SK-N-MC (cell line): ENCODE measurements at regions not wholly inside any gene's neighbourhood (a gene's known extent, or its start where the extent isn't known, plus 50 kb on each side); places are given as distances from the start of the nearest gene placed in this dataset.
A peak's percentile ranks its signal among the peaks of the same experiment; 100 is the strongest.
"Not testable (repeated sequence)": the region's sequence is repeated elsewhere in the genome, so short reads cannot be mapped to it uniquely, and the experiment has no call there.

Experiments
- DNase-seq: peaks from one replicate; pipeline ENCODE4 v3.0.0-alpha.2; 2011; ENCODE audit warnings: low read depth, low spot score
- H3K27ac ChIP-seq: fragments of 200-600 bp; sonication (generic); 2 replicates; pipeline ENCODE4 v1.5.1; 2016; ENCODE audit warnings: mixed run types
- H3K36me3 ChIP-seq: fragments of 200-600 bp; sonication (generic); 2 replicates; pipeline ENCODE4 v1.6.1; 2017; ENCODE audit warnings: antibody characterized with exemption, low read length, mixed read lengths; ENCODE audit not compliant: insufficient read depth
- H3K4me3 ChIP-seq: fragments of 200-600 bp; sonication (generic); 2 replicates; pipeline ENCODE4 v1.5.1; 2016
- H3K9ac ChIP-seq: fragments of 200-600 bp; sonication (generic); 2 replicates; pipeline ENCODE4 v1.8.0; 2017; ENCODE audit warnings: mixed run types, mixed read lengths; ENCODE audit not compliant: insufficient read length
- H3K9me3 ChIP-seq: fragments of 200-600 bp; sonication (generic); 2 replicates; pipeline ENCODE4 v1.6.1; 2017; ENCODE audit warnings: low read depth, mild to moderate bottlenecking, antibody characterized with exemption, low read length, moderate library complexity, mixed read lengths
- EZH2 ChIP-seq: fragments of 200-600 bp; sonication (generic); IDR thresholded peaks from one replicate; pipeline ENCODE4 v1.6.1; 2017; ENCODE audit warnings: antibody characterized with exemption
- FOXP2 ChIP-seq: optimal IDR thresholded peaks from 2 replicates; pipeline ENCODE3; 2011; ENCODE audit warnings: mild to moderate bottlenecking, moderate library complexity; ENCODE audit not compliant: insufficient read depth; ENCODE audit errors: extremely low read length, control extremely low read depth
- POLR2AphosphoS5 ChIP-seq: IDR thresholded peaks from 2 replicates; pipeline ENCODE4 v1.6.1; 2012; ENCODE audit warnings: mild to moderate bottlenecking, low read depth, low read length, borderline replicate concordance

- TF ChIP-seq POLR2AphosphoS5 (no peak), FOXP2 (no peak), EZH2 (no peak)
Measured at GRCh38 chr5:92952243-92952642, 628.8 kb downstream of the NR2F1-AS1 start.

GRCh38 chr5:92951746-92952145 lies 629.3 kb downstream of the NR2F1-AS1 start:
- Histone ChIP-seq H3K9me3 (peaks cover 10% of the 10 kb centered on the region; the same call in 1 of the 2 replicates), H3K4me3 (no peak overlapping the region), H3K36me3 (no peaks in the 10 kb centered on the region), H3K9ac (no peak overlapping the region), H3K27ac (no peak overlapping the region)
- no peak for DNase-seq
- no peak for TF ChIP-seq POLR2AphosphoS5
- TF ChIP-seq FOXP2, result no peak
- no peak for TF ChIP-seq EZH2

More at GRCh38 chr5:92952243-92952642, 628.8 kb downstream of the NR2F1-AS1 start:
- DNase-seq, result no peak
- H3K27ac ChIP-seq, result no peak overlapping the region
- peaks cover 10% of the 10 kb centered on the region; the same call in 1 of the 2 replicates for H3K9me3 ChIP-seq
- H3K9ac ChIP-seq, result no peak overlapping the region
- no peak overlapping the region for H3K4me3 ChIP-seq
- no peaks in the 10 kb centered on the region for H3K36me3 ChIP-seq

- no peak overlapping the region for H3K9ac ChIP-seq
Measured at GRCh38 chr5:92946546-92946945, 634.5 kb downstream of the NR2F1-AS1 start.

GRCh38 chr5:92945605-92946097 lies 635.4 kb downstream of the NR2F1-AS1 start:
- H3K27ac ChIP-seq, result no peak overlapping the region
- peak overlapping the region; percentile 14 for H3K9ac ChIP-seq
- no peak overlapping the region for H3K4me3 ChIP-seq
- no peak for TF ChIP-seq POLR2AphosphoS5
- TF ChIP-seq EZH2, result no peak
- TF ChIP-seq FOXP2, result no peak
- H3K36me3 ChIP-seq, result no peaks in the 10 kb centered on the region
- no peak for DNase-seq
- H3K9me3 ChIP-seq, result peaks cover 7% of the 10 kb centered on the region; the same call in 1 of the 2 replicates

More at GRCh38 chr5:92946546-92946945, 634.5 kb downstream of the NR2F1-AS1 start:
- DNase-seq, result no peak
- Histone ChIP-seq H3K27ac (no peak overlapping the region), H3K9me3 (peaks cover 10% of the 10 kb centered on the region; the same call in 1 of the 2 replicates), H3K4me3 (no peak overlapping the region), H3K36me3 (no peaks in the 10 kb centered on the region)
- TF ChIP-seq EZH2 (no peak), POLR2AphosphoS5 (no peak), FOXP2 (no peak)

- 0 out of 2 replicates have a peak overlapping the region, but pooled peaks have one; percentile 17 for H3K27ac ChIP-seq
- H3K9me3 ChIP-seq, result peaks cover 7% of the 10 kb centered on the region; the same call in 1 of the 2 replicates
- peak overlapping the region; percentile 24 for H3K4me3 ChIP-seq
- TF ChIP-seq POLR2AphosphoS5, result no peak
- no peak for TF ChIP-seq EZH2
- TF ChIP-seq FOXP2, result no peak
- H3K36me3 ChIP-seq, result no peaks in the 10 kb centered on the region
- no peak for DNase-seq
- H3K9ac ChIP-seq, result peak overlapping the region; percentile 14
Measured at GRCh38 chr5:92944903-92945604, 636.0 kb downstream of the NR2F1-AS1 start.

- Histone ChIP-seq H3K27ac (no peak overlapping the region), H3K9ac (no peak overlapping the region), H3K9me3 (peaks cover 7% of the 10 kb centered on the region; the same call in 1 of the 2 replicates), H3K36me3 (no peaks in the 10 kb centered on the region), H3K4me3 (no peak overlapping the region)
- DNase-seq, result no peak
- TF ChIP-seq EZH2 (no peak), POLR2AphosphoS5 (no peak), FOXP2 (no peak)
Measured at GRCh38 chr5:92944337-92944736, 636.7 kb downstream of the NR2F1-AS1 start.

GRCh38 chr5:92942762-92943161 lies 638.3 kb downstream of the NR2F1-AS1 start:
- no peaks in the 10 kb centered on the region for H3K9me3 ChIP-seq
- no peak overlapping the region for H3K27ac ChIP-seq
- H3K36me3 ChIP-seq, result no peaks in the 10 kb centered on the region
- no peak overlapping the region for H3K9ac ChIP-seq
- H3K4me3 ChIP-seq, result no peak overlapping the region
- TF ChIP-seq POLR2AphosphoS5, result no peak
- TF ChIP-seq FOXP2, result no peak
- no peak for TF ChIP-seq EZH2
- DNase-seq, result no peak

- no peak overlapping the region for H3K4me3 ChIP-seq
- H3K36me3 ChIP-seq, result no peaks in the 10 kb centered on the region
- no peak overlapping the region for H3K9ac ChIP-seq
- H3K9me3 ChIP-seq, result no peaks in the 10 kb centered on the region
- TF ChIP-seq POLR2AphosphoS5, result no peak
- no peak for TF ChIP-seq EZH2
- TF ChIP-seq FOXP2, result no peak
- no peak for DNase-seq
- H3K27ac ChIP-seq, result no peak overlapping the region
Measured at GRCh38 chr5:92941806-92942205, 639.2 kb downstream of the NR2F1-AS1 start.

- TF ChIP-seq FOXP2 (no peak), POLR2AphosphoS5 (no peak), EZH2 (no peak)
- Histone ChIP-seq H3K27ac (no peak overlapping the region), H3K9me3 (no peaks in the 10 kb centered on the region), H3K9ac (peak overlapping the region; percentile 9), H3K4me3 (no peak overlapping the region), H3K36me3 (no peaks in the 10 kb centered on the region)
- no peak for DNase-seq
Measured at GRCh38 chr5:92939428-92939827, 641.6 kb downstream of the NR2F1-AS1 start.

GRCh38 chr5:92937396-92937795 lies 643.6 kb downstream of the NR2F1-AS1 start:
- not testable (repeated sequence) for H3K4me3 ChIP-seq, H3K9me3 ChIP-seq, DNase-seq, H3K27ac ChIP-seq, H3K36me3 ChIP-seq, H3K9ac ChIP-seq
